GM12801 (cell line): ENCODE measurements at regions not wholly inside any gene's neighbourhood (a gene's known extent, or its start where the extent isn't known, plus 50 kb on each side); places are given as distances from the start of the nearest gene placed in this dataset.

ENCODE experiments used
- TF ChIP-seq, protein P1 (sequence below): IDR thresholded peaks from one replicate; pipeline ENCODE4 v1.5.1; 2011; ENCODE audit warnings: control low read depth; ENCODE audit not compliant: insufficient read length; ENCODE audit errors: extremely low read depth

DNA sequence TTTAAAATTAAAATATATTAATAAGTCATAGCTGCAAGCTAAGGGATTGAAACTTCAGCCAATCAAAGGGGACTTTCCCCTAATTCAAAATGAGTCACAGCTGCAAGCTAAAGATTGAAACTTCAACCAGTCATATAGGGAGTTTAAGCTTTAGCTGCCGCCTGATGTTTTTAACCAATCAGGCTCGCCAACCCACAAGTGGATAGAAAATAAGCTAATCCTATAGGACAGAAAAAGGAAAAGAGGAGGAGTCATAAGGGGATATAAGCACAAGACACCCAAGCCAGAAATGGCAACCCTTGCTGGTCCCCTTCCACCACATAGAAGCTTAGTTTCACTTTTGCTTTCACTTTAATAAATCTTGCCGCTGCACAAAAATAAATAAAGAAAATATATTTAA lies 1154.6 kb downstream of the GALC start:
- TF ChIP-seq, protein P1, sequence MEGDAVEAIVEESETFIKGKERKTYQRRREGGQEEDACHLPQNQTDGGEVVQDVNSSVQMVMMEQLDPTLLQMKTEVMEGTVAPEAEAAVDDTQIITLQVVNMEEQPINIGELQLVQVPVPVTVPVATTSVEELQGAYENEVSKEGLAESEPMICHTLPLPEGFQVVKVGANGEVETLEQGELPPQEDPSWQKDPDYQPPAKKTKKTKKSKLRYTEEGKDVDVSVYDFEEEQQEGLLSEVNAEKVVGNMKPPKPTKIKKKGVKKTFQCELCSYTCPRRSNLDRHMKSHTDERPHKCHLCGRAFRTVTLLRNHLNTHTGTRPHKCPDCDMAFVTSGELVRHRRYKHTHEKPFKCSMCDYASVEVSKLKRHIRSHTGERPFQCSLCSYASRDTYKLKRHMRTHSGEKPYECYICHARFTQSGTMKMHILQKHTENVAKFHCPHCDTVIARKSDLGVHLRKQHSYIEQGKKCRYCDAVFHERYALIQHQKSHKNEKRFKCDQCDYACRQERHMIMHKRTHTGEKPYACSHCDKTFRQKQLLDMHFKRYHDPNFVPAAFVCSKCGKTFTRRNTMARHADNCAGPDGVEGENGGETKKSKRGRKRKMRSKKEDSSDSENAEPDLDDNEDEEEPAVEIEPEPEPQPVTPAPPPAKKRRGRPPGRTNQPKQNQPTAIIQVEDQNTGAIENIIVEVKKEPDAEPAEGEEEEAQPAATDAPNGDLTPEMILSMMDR = no peak

DNA sequence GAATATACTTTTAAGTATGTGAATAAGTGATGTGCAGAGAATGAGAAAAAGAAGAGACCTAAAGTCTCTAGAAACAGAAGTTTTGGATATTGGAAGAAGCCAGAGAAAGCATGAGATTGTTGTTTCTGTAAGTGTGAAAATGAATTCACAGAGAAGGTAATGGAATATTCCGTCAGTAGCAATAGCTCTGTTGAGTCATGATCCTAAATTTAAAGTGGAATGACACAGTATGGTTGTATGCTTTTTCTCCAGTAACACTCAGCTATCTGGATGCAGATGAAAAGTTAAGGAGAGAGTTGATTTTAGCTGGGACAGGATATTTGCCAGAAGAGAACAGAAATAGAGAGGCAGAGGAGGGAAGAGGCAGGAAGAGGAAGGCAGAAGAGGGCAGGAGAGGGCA lies 1166.3 kb downstream of the GALC start:
- TF ChIP-seq, protein P1 = no peak

DNA sequence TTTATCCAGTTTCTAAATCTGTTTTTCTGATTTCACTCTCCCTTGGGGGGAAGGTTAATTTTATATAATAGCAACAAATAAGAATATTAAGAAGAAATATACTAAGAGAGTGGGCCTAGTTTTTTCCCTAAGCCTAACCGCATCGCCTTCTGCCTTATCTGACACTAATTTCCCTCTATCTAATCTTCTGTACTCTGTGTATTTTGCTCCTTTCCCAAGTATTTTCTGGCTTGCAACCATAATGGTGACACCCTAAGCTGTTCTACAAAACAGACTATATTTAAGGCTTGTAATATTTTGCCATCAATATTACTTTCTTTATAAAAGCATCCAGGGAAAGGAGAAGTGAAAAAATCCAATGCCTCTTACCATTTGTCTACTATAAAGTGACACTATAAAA lies 1168.8 kb downstream of the GALC start:
- TF ChIP-seq, protein P1 = no peak

DNA sequence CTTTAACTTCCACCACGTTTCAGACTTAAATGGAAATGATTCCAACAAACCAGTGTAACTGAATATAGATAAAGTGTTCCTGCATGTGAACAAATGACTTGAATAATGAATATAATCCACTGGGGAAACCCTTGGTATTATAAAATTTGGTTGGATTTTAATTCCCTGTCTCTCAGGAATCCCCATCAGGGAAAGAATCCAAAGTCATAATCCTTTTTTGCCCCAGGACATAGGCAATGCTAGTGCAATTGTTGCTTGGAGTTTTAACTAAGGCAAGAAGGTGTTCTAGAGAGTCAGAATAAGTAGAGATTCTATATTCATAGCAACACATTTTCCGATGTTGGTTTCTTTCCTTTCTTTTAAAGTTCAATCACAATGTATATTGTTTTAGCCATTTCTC lies 1169.4 kb downstream of the GALC start:
- TF ChIP-seq, protein P1 = no peak

DNA sequence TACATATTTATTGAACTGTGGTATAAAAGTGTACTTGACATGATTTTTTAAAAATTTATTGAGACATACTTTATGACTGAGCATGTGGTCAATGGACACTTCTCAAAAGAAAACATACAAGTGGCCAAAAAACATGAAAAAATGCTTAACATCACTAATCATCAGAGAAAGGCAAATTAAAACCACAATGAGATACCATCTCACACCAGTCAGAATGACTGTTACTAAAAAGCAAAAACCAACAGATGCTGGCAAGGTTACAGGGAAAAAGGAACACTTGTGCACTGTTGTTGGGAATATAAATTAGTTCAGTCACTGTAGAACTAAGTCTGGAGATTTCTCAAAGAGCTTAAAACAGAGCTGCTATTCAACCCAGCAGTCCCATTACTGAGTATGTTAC lies 1177.6 kb downstream of the GALC start:
- TF ChIP-seq, protein P1 = no peak

DNA sequence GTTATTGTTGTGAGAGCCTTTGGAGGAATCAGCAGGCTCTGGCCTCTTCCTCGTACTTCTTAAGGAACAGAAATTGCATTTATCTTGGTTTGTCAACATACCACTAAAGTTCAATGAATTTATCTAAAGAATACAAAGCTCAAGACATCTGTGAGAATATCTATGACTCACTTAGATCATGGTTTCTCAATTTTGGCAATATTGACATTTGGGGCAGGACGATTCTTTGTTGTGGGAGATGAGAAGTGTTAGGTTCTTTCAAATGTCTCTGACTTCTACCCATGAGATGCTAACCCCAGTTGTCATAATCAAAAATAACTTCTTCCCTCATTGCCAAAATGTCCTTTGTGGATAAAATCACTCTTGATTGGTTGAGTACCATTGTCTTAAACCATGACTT lies 1190.3 kb downstream of the GALC start:
- TF ChIP-seq, protein P1 = no peak

DNA sequence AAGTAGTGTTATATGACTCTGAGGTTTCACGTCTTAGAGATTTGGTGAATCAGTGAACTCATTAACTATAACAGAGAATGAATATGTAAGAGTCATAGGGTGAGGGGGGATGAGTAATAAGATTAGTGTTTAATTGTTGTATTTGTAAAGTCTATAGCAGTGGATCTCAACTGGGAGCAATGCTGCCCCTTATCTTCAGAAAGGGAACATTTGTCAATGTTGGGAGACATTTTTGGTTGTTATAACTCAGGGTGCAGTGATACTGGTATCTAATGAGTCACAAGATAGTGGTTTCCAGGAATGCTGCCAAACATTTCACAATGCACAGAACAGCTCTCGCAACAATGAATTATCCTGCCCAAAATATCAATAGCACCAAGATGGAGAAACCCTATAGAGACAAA lies 1193.7 kb downstream of the GALC start:
- TF ChIP-seq, protein P1 = no peak

DNA sequence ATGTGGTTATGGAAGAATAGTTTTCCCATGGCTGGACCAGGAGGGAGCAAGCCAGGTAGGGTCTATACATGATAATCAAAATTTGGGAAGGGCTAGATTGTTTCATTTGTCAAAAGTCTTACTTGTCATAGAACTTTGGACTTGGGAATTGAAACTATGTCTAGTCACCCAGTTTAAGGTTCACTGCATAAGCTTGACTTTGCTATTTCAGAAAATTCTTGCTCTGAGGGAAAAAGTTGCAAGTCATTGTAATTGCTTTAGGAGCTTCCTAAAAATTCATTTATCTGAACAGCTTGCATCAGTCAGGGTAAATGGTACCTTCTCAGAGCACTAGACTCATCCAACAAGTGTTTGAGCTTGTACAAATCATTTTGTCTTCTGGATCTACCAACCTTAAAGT lies 1194.7 kb downstream of the GALC start:
- TF ChIP-seq, protein P1 = no peak
